H1 (cell line): ENCODE measurements at regions not wholly inside any gene's neighbourhood (a gene's known extent, or its start where the extent isn't known, plus 50 kb on each side); places are given as distances from the start of the nearest gene placed in this dataset.

Experiments used
- CTCF ChIA-PET: fragments of 300-600 bp; sonication (Branson Sonifier 250); formaldehyde crosslinking; loops from one replicate; lab custom pipeline; 2021; ENCODE audit not compliant: partially characterized antibody; lab: Charles Lee
- POLR2A ChIA-PET: fragments of 300-600 bp; sonication (Branson Sonifier 250); formaldehyde crosslinking; loops from one replicate; lab custom pipeline; 2021; ENCODE audit warnings: inconsistent platforms; ENCODE audit not compliant: partially characterized antibody; lab: Charles Lee
- DNase-seq, 2 experiments: peaks; one replicate each; pipeline versions ENCODE4 v3.0.0 to v3.0.0-alpha.2; 2010 to 2022; ENCODE audit warnings: low spot score in 2 of 2, low read depth in 1 of 2, mixed read lengths in 1 of 2
- FAIRE-seq: peaks from 2 replicates; lab custom pipeline; 2011; peaks lifted over from hg19 to GRCh38; lab: Jason Lieb, UNC
- H2AFZ ChIP-seq: 2 replicates; pipeline ENCODE4 v1.8.1; 2012; ENCODE audit warnings: low read length, inconsistent platforms
- H2AK5ac ChIP-seq: 2 replicates; pipeline ENCODE4 v1.6.1; 2013; ENCODE audit warnings: low read depth, low read length
- H2BK120ac ChIP-seq: replicated peaks from 2 replicates; pipeline ENCODE3; 2013; ENCODE audit warnings: low read depth, low read length, inconsistent platforms
- H2BK12ac ChIP-seq: 2 replicates; pipeline ENCODE4 v1.6.1; 2013; ENCODE audit warnings: low read depth, low read length
- H2BK15ac ChIP-seq: 2 replicates; pipeline ENCODE4 v1.6.1; 2013; ENCODE audit warnings: low read length
- H2BK20ac ChIP-seq: 2 replicates; pipeline ENCODE4 v1.6.1; 2013; ENCODE audit warnings: low read length
- H2BK5ac ChIP-seq: 2 replicates; pipeline ENCODE4 v1.6.1; 2013; ENCODE audit warnings: low read depth, low read length
- H3K14ac ChIP-seq: 2 replicates; pipeline ENCODE4 v1.6.1; 2013; ENCODE audit warnings: inconsistent platforms; ENCODE audit not compliant: insufficient read length
- H3K18ac ChIP-seq: 2 replicates; pipeline ENCODE4 v1.6.1; 2013; ENCODE audit warnings: low read length; ENCODE audit errors: extremely low read depth
- H3K23ac ChIP-seq: 2 replicates; pipeline ENCODE4 v1.6.1; 2013; ENCODE audit warnings: inconsistent platforms; ENCODE audit not compliant: insufficient read length
- H3K23me2 ChIP-seq: 2 replicates; pipeline ENCODE4 v1.6.1; 2013; ENCODE audit warnings: low read depth, low read length
- H3K27ac ChIP-seq: 2 replicates; pipeline ENCODE4 v1.6.1; 2011; ENCODE audit warnings: low read depth, low read length, inconsistent platforms
- H3K27me3 ChIP-seq, 4 experiments: replicated peaks in 1 of 4; 1 replicate in 1 of 4; 2 replicates in 3 of 4; pipeline versions ENCODE4 v1.6.1 to v1.8.1; 2011 to 2013; ENCODE audit warnings: low read length in 3 of 4, mild to moderate bottlenecking in 3 of 4, inconsistent platforms in 2 of 4, mixed read lengths in 2 of 4, moderate library complexity in 1 of 4; ENCODE audit not compliant: control insufficient read depth in 3 of 4, insufficient read depth in 3 of 4; ENCODE audit errors: extremely low read depth in 1 of 4
- H3K36me3 ChIP-seq, 4 experiments: 2 replicates each; pipeline versions ENCODE4 v1.6.1 to v1.8.1; 2011 to 2013; ENCODE audit warnings: mild to moderate bottlenecking in 4 of 4, low read length in 3 of 4, moderate library complexity in 2 of 4, control low read depth in 1 of 4, inconsistent platforms in 1 of 4; ENCODE audit not compliant: insufficient read depth in 4 of 4, control insufficient read depth in 2 of 4
- H3K4ac ChIP-seq: replicated peaks from 2 replicates; pipeline ENCODE3; 2013; ENCODE audit warnings: low read length, low read depth, mixed read lengths, inconsistent platforms; ENCODE audit not compliant: insufficient read length
- H3K4me1 ChIP-seq, 4 experiments: replicated peaks in 1 of 4; 1 replicate in 1 of 4; 2 replicates in 3 of 4; pipeline versions ENCODE4 v1.6.1 to v1.8.1; 2011 to 2013; ENCODE audit warnings: low read length in 3 of 4, inconsistent platforms in 2 of 4, mixed read lengths in 1 of 4; ENCODE audit not compliant: insufficient read depth in 4 of 4, control insufficient read depth in 3 of 4
- H3K4me2 ChIP-seq, 2 experiments: 2 replicates each; pipeline versions ENCODE4 v1.6.1 to v1.8.1; 2011 to 2013; ENCODE audit warnings: low read depth in 2 of 2, low read length in 2 of 2, control low read depth in 1 of 2, inconsistent platforms in 1 of 2, mild to moderate bottlenecking in 1 of 2; ENCODE audit not compliant: insufficient read depth in 1 of 2
- H3K4me3 ChIP-seq, 4 experiments: fragments of 200-600, 300-600 bp in 1 of 4; sonication (generic), shearing (Covaris generic), sonication (Bioruptor Twin) in 1 of 4; 2 replicates each; pipeline versions ENCODE4 v1.5.1 to v1.8.1; 2011 to 2016; ENCODE audit warnings: low read length in 4 of 4, low read depth in 3 of 4, control low read depth in 2 of 4, inconsistent platforms in 2 of 4, mild to moderate bottlenecking in 2 of 4, mixed read lengths in 1 of 4, moderate library complexity in 1 of 4; ENCODE audit not compliant: insufficient read depth in 2 of 4; ENCODE audit errors: extremely low read depth in 1 of 4
- H3K56ac ChIP-seq: replicated peaks from 2 replicates; pipeline ENCODE3; 2013; ENCODE audit warnings: low read depth, mild to moderate bottlenecking, mixed read lengths, low read length, inconsistent platforms; ENCODE audit not compliant: insufficient read length
- H3K79me1 ChIP-seq: 2 replicates; pipeline ENCODE4 v1.6.1; 2013; ENCODE audit warnings: low read depth, low read length, control low read depth
- H3K79me2 ChIP-seq, 2 experiments: 2 replicates each; pipeline versions ENCODE4 v1.6.1 to v1.8.1; 2012 to 2013; ENCODE audit warnings: low read length in 2 of 2, mild to moderate bottlenecking in 2 of 2, inconsistent platforms in 1 of 2; ENCODE audit not compliant: insufficient read depth in 2 of 2, control insufficient read depth in 1 of 2
- H3K9ac ChIP-seq, 4 experiments: replicated peaks in 1 of 4; 1 replicate in 1 of 4; 2 replicates in 3 of 4; pipeline versions ENCODE4 v1.6.1 to v1.8.1; 2011 to 2013; ENCODE audit warnings: low read depth in 3 of 4, low read length in 3 of 4, control low read depth in 2 of 4, mild to moderate bottlenecking in 2 of 4, moderate library complexity in 2 of 4, inconsistent platforms in 1 of 4; ENCODE audit errors: extremely low read depth in 1 of 4
- H3K9me3 ChIP-seq, 2 experiments: 2 replicates each; pipeline versions ENCODE4 v1.6.1 to v1.8.1; 2012 to 2013; ENCODE audit warnings: mild to moderate bottlenecking in 2 of 2, moderate library complexity in 2 of 2, control low read depth in 1 of 2, inconsistent platforms in 1 of 2, low read depth in 1 of 2, low read length in 1 of 2, mixed read lengths in 1 of 2; ENCODE audit not compliant: insufficient read depth in 2 of 2
- H4K20me1 ChIP-seq, 2 experiments: replicated peaks in 1 of 2; 2 replicates each; pipeline versions ENCODE3 to v1.8.1; 2011 to 2013; ENCODE audit warnings: inconsistent platforms in 2 of 2, low read length in 2 of 2, mild to moderate bottlenecking in 1 of 2; ENCODE audit not compliant: insufficient read depth in 2 of 2, control insufficient read depth in 1 of 2
- H4K5ac ChIP-seq: 2 replicates; pipeline ENCODE4 v1.6.1; 2013; ENCODE audit warnings: low read length, low read depth, mixed read lengths, inconsistent platforms; ENCODE audit not compliant: insufficient read length
- H4K8ac ChIP-seq: 2 replicates; pipeline ENCODE4 v1.8.0; 2013; ENCODE audit warnings: mild to moderate bottlenecking, moderate library complexity, low read length, inconsistent platforms; ENCODE audit not compliant: insufficient read depth; ENCODE audit errors: extremely low read depth
- H4K91ac ChIP-seq: replicated peaks from 2 replicates; pipeline ENCODE3; 2013; ENCODE audit warnings: low read length, mixed read lengths, inconsistent platforms; ENCODE audit not compliant: insufficient read length
- ASH2L ChIP-seq: fragments of 200-600, 300-600 bp; sonication (generic); IDR thresholded peaks from one replicate; pipeline ENCODE4 v1.7.1; 2017; ENCODE audit warnings: low read length
- BACH1 ChIP-seq: IDR thresholded peaks from 2 replicates; pipeline ENCODE4 v1.6.1; 2012; ENCODE audit warnings: low read length, improper control_type of control experiment
- CBX5 ChIP-seq: fragments of 300-800, 300-1000 bp; sonication (generic); IDR thresholded peaks from 2 replicates; pipeline ENCODE4 v1.7.1; 2016; ENCODE audit warnings: antibody characterized with exemption, low read length, low read depth
- CREB1 ChIP-seq: IDR thresholded peaks from 2 replicates; pipeline ENCODE4 v1.6.1; 2012; ENCODE audit warnings: inconsistent platforms
- CTCF ChIP-seq, 3 experiments: IDR thresholded peaks; 1 replicate in 2 of 3; 2 replicates in 1 of 3; pipeline versions ENCODE4 v1.5.1 to v1.6.1; 2011; ENCODE audit warnings: low read length in 3 of 3, mild to moderate bottlenecking in 3 of 3, inconsistent platforms in 2 of 3, low read depth in 1 of 3, moderate library complexity in 1 of 3; ENCODE audit not compliant: insufficient read depth in 1 of 3; ENCODE audit errors: control extremely low read depth in 1 of 3
- GTF2F1 ChIP-seq: IDR thresholded peaks from 2 replicates; pipeline ENCODE4 v1.6.1; 2012; ENCODE audit warnings: low read depth, low read length, improper control_type of control experiment, borderline replicate concordance
- KDM5A ChIP-seq: fragments of 200-600 bp; IDR thresholded peaks from 2 replicates; pipeline ENCODE4 v1.7.1; 2012; ENCODE audit warnings: mild to moderate bottlenecking, low read length, inconsistent platforms, mixed read lengths
- MAX ChIP-seq: IDR thresholded peaks from 2 replicates; pipeline ENCODE4 v1.6.1; 2012; ENCODE audit warnings: inconsistent platforms
- SIN3A ChIP-seq, 2 experiments: IDR thresholded peaks in 1 of 2; conservative IDR thresholded peaks in 1 of 2; 2 replicates each; pipeline ENCODE4 v1.6.1; 2011 to 2012; ENCODE audit warnings: low read length in 2 of 2, improper control_type of control experiment in 1 of 2, low read depth in 1 of 2, mild to moderate bottlenecking in 1 of 2
- SP1 ChIP-seq: IDR thresholded peaks from 2 replicates; pipeline ENCODE4 v1.6.1; 2011; ENCODE audit warnings: low read depth, low read length
- TCF12 ChIP-seq: IDR thresholded peaks from 2 replicates; pipeline ENCODE4 v1.6.1; 2011; ENCODE audit warnings: low read depth, mild to moderate bottlenecking, low read length
- whole genome bisulfite sequencing, 2 experiments: shearing (Covaris generic) in 1 of 2; methylation state at CpG; one replicate each; pipeline versions ENCODE4 v1.1.6 to v1.1.7; 2013 to 2015; ENCODE audit warnings: low lambda C conversion rate in 2 of 2, mixed read lengths in 2 of 2, inconsistent platforms in 1 of 2, low coverage in 1 of 2, missing lambda C conversion rate in 1 of 2; ENCODE audit not compliant: insufficient replicate concordance in 2 of 2, insufficient coverage in 1 of 2, insufficient read length in 1 of 2; ENCODE audit errors: extremely low coverage in 1 of 2, missing lambda C conversion rate in 1 of 2; 5-methylcytosine and 5-hydroxymethylcytosine counted together
- TF ChIP-seq, protein P1 (sequence below): IDR thresholded peaks from 2 replicates; pipeline ENCODE4 v1.6.1; 2011; ENCODE audit warnings: low read depth, mild to moderate bottlenecking, low read length; ENCODE audit not compliant: insufficient read depth

- H3K79me1 ChIP-seq: no peaks in the 10 kb centered on the region
- WGBS, 2 experiments: 70% methylated on average over 8 of the region's 9 CpGs; no CpG with 5 or more reads in 1 of the 2 experiments
- H2AK5ac ChIP-seq: no peak overlapping the region
- no peak overlapping the region for H3K4ac ChIP-seq
- H3K56ac ChIP-seq: no peak overlapping the region
- H3K4me2 ChIP-seq: no peak overlapping the region
- H2BK15ac ChIP-seq: no peak overlapping the region
- no peaks in the 10 kb centered on the region for H3K36me3 ChIP-seq
- ChIA-PET POLR2A (no interaction called here), CTCF (interaction anchor here (0.6 to 1.3 kb wide), 2 partner anchors 169 to 397 kb away, joined by 4 to 5 read pairs; no protein-coding TSS in a partner anchor)
- H2BK12ac ChIP-seq: no peak overlapping the region
- no peak overlapping the region for H2BK5ac ChIP-seq
- no peak overlapping the region for H4K5ac ChIP-seq
- no peak overlapping the region for H3K14ac ChIP-seq
- H3K79me2 ChIP-seq: no peaks in the 10 kb centered on the region; a peak in 1 of 4 replicates
- H4K91ac ChIP-seq: no peak overlapping the region
- H3K27me3 ChIP-seq: no peaks in the 10 kb centered on the region
- H4K8ac ChIP-seq: no peak overlapping the region
- no peak overlapping the region for H3K18ac ChIP-seq
- no peak overlapping the region for H3K4me3 ChIP-seq
- H3K9ac ChIP-seq: no peak overlapping the region
- no peak for FAIRE-seq
- no peaks in the 10 kb centered on the region for H3K4me1 ChIP-seq
- no peak overlapping the region for H2AFZ ChIP-seq
- H2BK20ac ChIP-seq: no peak overlapping the region
- H3K23ac ChIP-seq: no peak overlapping the region
- peaks cover 0 to 11% of the 10 kb centered on the region in 2 experiments for H4K20me1 ChIP-seq
- DNase-seq: no peak
- H2BK120ac ChIP-seq: no peak overlapping the region
- H3K23me2 ChIP-seq: peaks cover 11% of the 10 kb centered on the region
- no peak overlapping the region for H3K27ac ChIP-seq
- peaks cover 3 to 23% of the 10 kb centered on the region in 2 experiments; a peak in 3 of 4 replicates for H3K9me3 ChIP-seq
- TF ChIP-seq CBX5: no peak
- TF ChIP-seq TCF12: no peak
- TF ChIP-seq CREB1: no peak
- TF ChIP-seq KDM5A: no peak
- TF ChIP-seq, protein P1, sequence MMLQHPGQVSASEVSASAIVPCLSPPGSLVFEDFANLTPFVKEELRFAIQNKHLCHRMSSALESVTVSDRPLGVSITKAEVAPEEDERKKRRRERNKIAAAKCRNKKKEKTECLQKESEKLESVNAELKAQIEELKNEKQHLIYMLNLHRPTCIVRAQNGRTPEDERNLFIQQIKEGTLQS: no peak
- TF ChIP-seq ASH2L: no peak
- no peak for TF ChIP-seq BACH1
- TF ChIP-seq SIN3A (conservative IDR thresholded peaks at IDR 0.05 in 1 of 2, IDR thresholded peaks at IDR 0.05 in 1 of 2; ENCODE audit: low read depth in 1 of 2, low read length in 2 of 2): no peak
- no peak for TF ChIP-seq GTF2F1
- TF ChIP-seq CTCF (IDR thresholded peaks at IDR 0.05; ENCODE audit: control extremely low read depth in 1 of 3, insufficient read depth in 1 of 3, low read depth in 1 of 3, low read length in 3 of 3): no peak
- TF ChIP-seq SP1: no peak
- TF ChIP-seq MAX: no peak
Measured at GRCh38 chr14:104524726-104525125, 54.8 kb upstream of the C14orf180 start.
